GM12878 (cell line): ENCODE measurements at regions not wholly inside any gene's neighbourhood (a gene's known extent, or its start where the extent isn't known, plus 50 kb on each side); places are given as distances from the start of the nearest gene placed in this dataset.

Source experiments
- ATAC-seq: fragments of 200-7000 bp; cut with Tn5 transposase; 3 replicates; pipeline ENCODE4 v1.9.1; 2020; ENCODE audit warnings: mild to moderate bottlenecking, moderate library complexity
- BruUV-seq: library from RNA; stranded (reverse); fragments of 400-500 nt; replicated peaks from 2 replicates; lab custom pipeline; 2021; lab: Mats Ljungman, UMichigan
- CTCF ChIA-PET: fragments of 300-600 bp; sonication (Branson Sonifier 250); formaldehyde crosslinking; extraction: SDS; loops from one replicate; lab custom pipeline; 2021; ENCODE audit warnings: inconsistent platforms; lab: Yijun Ruan, JAX
- POLR2A ChIA-PET: fragments of 350-600 bp; formaldehyde crosslinking; extraction: SDS; loops from one replicate; lab custom pipeline; 2021; ENCODE audit warnings: inconsistent platforms; lab: Charles Lee
- RAD21 ChIA-PET: fragments of 300-600 bp; sonication (Branson Sonifier 250); formaldehyde crosslinking; loops from one replicate; lab custom pipeline; 2023; ENCODE audit warnings: antibody characterized with exemption; ENCODE audit not compliant: unreplicated experiment; lab: Charles Lee
- SMC1A ChIA-PET: fragments of 300-600 bp; sonication (Branson Sonifier 250); formaldehyde crosslinking; loops from one replicate; lab custom pipeline; 2023; ENCODE audit not compliant: unreplicated experiment, uncharacterized antibody; lab: Charles Lee
- DNase-seq: peaks from one replicate; pipeline ENCODE4 v3.0.0-alpha.2; 2011; ENCODE audit warnings: low read depth, low spot score
- FAIRE-seq: peaks from 3 replicates; lab custom pipeline; 2011; peaks lifted over from hg19 to GRCh38; lab: Jason Lieb, UNC
- H2AFZ ChIP-seq: 2 replicates; pipeline ENCODE4 v1.6.0; 2011; ENCODE audit warnings: low read depth, low read length, control low read depth; ENCODE audit not compliant: control insufficient read depth
- H3K27ac ChIP-seq: 2 replicates; pipeline ENCODE4 v1.5.1; 2011; ENCODE audit warnings: control low read depth; ENCODE audit not compliant: control insufficient read depth, insufficient read depth
- H3K27me3 ChIP-seq, 2 experiments: replicated peaks in 1 of 2; 2 replicates each; pipeline versions ENCODE4 v1.6.0 to v1.6.1; 2011; ENCODE audit warnings: low read length in 1 of 2; ENCODE audit not compliant: control insufficient read depth in 2 of 2, insufficient read depth in 2 of 2
- H3K36me3 ChIP-seq, 2 experiments: 2 replicates each; pipeline ENCODE4 v1.5.1; 2011; ENCODE audit warnings: low read length in 1 of 2; ENCODE audit not compliant: control insufficient read depth in 2 of 2, insufficient read depth in 2 of 2
- H3K4me1 ChIP-seq: 2 replicates; pipeline ENCODE4 v1.6.1; 2011; ENCODE audit warnings: mild to moderate bottlenecking, low read length, moderate library complexity, mixed read lengths; ENCODE audit not compliant: control insufficient read depth, insufficient read depth
- H3K4me2 ChIP-seq: 2 replicates; pipeline ENCODE4 v1.6.0; 2011; ENCODE audit warnings: control low read depth; ENCODE audit not compliant: control insufficient read depth, insufficient read depth
- H3K4me3 ChIP-seq: fragments of 200-600 bp; sonication (generic); 2 replicates; pipeline ENCODE4 v1.5.1; 2016
- H3K79me2 ChIP-seq: 2 replicates; pipeline ENCODE4 v1.6.0; 2011; ENCODE audit warnings: low read length; ENCODE audit not compliant: control insufficient read depth, insufficient read depth
- H3K9ac ChIP-seq: 2 replicates; pipeline ENCODE4 v1.8.0; 2011; ENCODE audit warnings: low read length, control low read depth, mixed read lengths; ENCODE audit not compliant: control insufficient read depth, insufficient read depth
- H3K9me3 ChIP-seq: replicated peaks from 3 replicates; pipeline ENCODE4 v1.5.1; 2011; ENCODE audit warnings: mild to moderate bottlenecking, low read length; ENCODE audit not compliant: control insufficient read depth, insufficient read depth
- H4K20me1 ChIP-seq: 2 replicates; pipeline ENCODE4 v1.6.0; 2011; ENCODE audit not compliant: control insufficient read depth, insufficient read depth
- FOXK2 ChIP-seq: fragments of 450-650 bp; IDR thresholded peaks from 2 replicates; pipeline ENCODE4 v1.6.1; 2017; ENCODE audit warnings: mild to moderate bottlenecking, moderate library complexity
- PAX8 ChIP-seq: fragments of 450-650 bp; IDR thresholded peaks from 2 replicates; pipeline ENCODE4 v1.6.1; 2017; ENCODE audit warnings: mild to moderate bottlenecking, moderate library complexity
- RELB ChIP-seq: fragments of 450-650 bp; IDR thresholded peaks from 2 replicates; pipeline ENCODE4 v1.6.1; 2017; ENCODE audit warnings: low read depth, mild to moderate bottlenecking, moderate library complexity
- SMAD5 ChIP-seq: IDR thresholded peaks from 2 replicates; pipeline ENCODE4 v1.6.1; 2016; ENCODE audit warnings: antibody characterized with exemption, low read depth
- SREBF1 ChIP-seq: IDR thresholded peaks from 2 replicates; pipeline ENCODE4 v1.6.1; 2012; ENCODE audit warnings: mild to moderate bottlenecking, low read length
- SRF ChIP-seq, 2 experiments: IDR thresholded peaks; 2 replicates each; pipeline ENCODE4 v1.6.1; 2011; ENCODE audit warnings: low read depth in 2 of 2, low read length in 2 of 2, mild to moderate bottlenecking in 1 of 2, moderate library complexity in 1 of 2
- WRNIP1 ChIP-seq: IDR thresholded peaks from 2 replicates; pipeline ENCODE4 v1.6.1; 2011; ENCODE audit warnings: low read depth, low read length, improper control_type of control experiment, borderline replicate concordance
- WGBS: methylation state at CpG from one replicate; pipeline ENCODE4 v1.1.6; 2016; ENCODE audit warnings: low lambda C conversion rate; ENCODE audit not compliant: insufficient replicate concordance, insufficient coverage; ENCODE audit errors: missing lambda C conversion rate; 5-methylcytosine and 5-hydroxymethylcytosine counted together
- in situ Hi-C: fragments of 300-500 bp; cut with MboI; formaldehyde crosslinking; loops from 9 replicates; pipeline ENCODE4 v1.14.3; 2018; ENCODE audit warnings: mixed read lengths
- intact Hi-C: fragments of 100-400 bp; cut with micrococcal nuclease; formaldehyde crosslinking; loops from one replicate; pipeline ENCODE4 v1.14.2; 2022; ENCODE audit not compliant: unreplicated experiment
- TF ChIP-seq, protein P1 (sequence below): fragments of 450-650 bp; IDR thresholded peaks from 2 replicates; pipeline ENCODE4 v1.6.1; 2016; ENCODE audit warnings: mild to moderate bottlenecking, moderate library complexity, borderline replicate concordance

- TF ChIP-seq RELB (no peak), FOXK2 (no peak), WRNIP1 (no peak), SREBF1 (no peak), SRF (IDR thresholded peaks at IDR 0.05; ENCODE audit: low read depth in 2 of 2, low read length in 2 of 2) (no peak)
These were observed 429.4 kb upstream of the PROK2 start (continued) for GRCh38 chr3:72214066-72214951.

DNA sequence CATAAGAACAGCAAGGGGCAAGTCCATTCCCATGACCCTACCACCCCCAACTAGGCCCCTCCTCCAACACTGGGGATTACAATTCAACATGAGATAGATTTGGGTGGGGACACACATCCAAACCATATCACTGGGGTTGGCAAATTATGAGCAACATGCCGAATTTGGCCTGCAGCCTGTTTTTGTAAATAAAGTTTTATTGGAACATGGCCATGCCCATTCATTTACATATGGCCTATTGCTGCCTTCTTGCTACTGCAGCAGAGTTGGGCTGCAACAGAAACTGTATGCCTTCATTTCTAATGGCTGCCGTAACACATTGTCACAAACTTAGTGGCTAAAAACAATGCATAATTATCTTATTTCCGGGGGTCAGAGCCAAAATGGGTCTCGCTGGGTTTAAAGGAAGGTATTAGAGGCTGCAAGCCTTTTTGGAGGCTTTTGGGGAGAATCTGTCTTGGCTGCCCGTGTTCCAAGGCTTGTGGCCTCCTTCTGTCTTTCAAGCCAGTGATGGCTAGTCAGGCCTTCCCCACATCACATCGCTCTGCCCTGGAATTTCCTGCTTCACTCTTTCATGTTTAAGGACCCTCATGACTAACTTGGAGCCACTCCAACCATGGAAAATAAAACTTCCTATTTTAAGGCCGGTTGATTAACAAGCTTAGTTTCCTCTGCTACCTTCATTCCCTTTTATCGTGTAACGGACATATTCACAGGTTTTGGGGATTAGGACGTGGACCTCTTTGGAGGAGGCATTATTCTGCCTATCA lies 428.5 kb upstream of the PROK2 start:
- no peak for TF ChIP-seq PAX8
- TF ChIP-seq, protein P1, sequence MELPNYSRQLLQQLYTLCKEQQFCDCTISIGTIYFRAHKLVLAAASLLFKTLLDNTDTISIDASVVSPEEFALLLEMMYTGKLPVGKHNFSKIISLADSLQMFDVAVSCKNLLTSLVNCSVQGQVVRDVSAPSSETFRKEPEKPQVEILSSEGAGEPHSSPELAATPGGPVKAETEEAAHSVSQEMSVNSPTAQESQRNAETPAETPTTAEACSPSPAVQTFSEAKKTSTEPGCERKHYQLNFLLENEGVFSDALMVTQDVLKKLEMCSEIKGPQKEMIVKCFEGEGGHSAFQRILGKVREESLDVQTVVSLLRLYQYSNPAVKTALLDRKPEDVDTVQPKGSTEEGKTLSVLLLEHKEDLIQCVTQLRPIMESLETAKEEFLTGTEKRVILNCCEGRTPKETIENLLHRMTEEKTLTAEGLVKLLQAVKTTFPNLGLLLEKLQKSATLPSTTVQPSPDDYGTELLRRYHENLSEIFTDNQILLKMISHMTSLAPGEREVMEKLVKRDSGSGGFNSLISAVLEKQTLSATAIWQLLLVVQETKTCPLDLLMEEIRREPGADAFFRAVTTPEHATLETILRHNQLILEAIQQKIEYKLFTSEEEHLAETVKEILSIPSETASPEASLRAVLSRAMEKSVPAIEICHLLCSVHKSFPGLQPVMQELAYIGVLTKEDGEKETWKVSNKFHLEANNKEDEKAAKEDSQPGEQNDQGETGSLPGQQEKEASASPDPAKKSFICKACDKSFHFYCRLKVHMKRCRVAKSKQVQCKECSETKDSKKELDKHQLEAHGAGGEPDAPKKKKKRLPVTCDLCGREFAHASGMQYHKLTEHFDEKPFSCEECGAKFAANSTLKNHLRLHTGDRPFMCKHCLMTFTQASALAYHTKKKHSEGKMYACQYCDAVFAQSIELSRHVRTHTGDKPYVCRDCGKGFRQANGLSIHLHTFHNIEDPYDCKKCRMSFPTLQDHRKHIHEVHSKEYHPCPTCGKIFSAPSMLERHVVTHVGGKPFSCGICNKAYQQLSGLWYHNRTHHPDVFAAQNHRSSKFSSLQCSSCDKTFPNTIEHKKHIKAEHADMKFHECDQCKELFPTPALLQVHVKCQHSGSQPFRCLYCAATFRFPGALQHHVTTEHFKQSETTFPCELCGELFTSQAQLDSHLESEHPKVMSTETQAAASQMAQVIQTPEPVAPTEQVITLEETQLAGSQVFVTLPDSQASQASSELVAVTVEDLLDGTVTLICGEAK = peak; percentile 54
- no peak for TF ChIP-seq SMAD5
- DNase-seq (no peak), ATAC-seq (no peak), FAIRE-seq (no peak)
- Histone ChIP-seq H3K9me3 (no peaks in the 10 kb centered on the region; the same call in 2 of the 3 replicates), H3K4me1 (no peaks in the 10 kb centered on the region), H3K9ac (no peak overlapping the region), H3K27me3 (no peaks in the 10 kb centered on the region), H3K4me2 (no peak overlapping the region), H3K36me3 (no peaks in the 10 kb centered on the region), H3K79me2 (no peaks in the 10 kb centered on the region), H3K4me3 (no peak overlapping the region), H3K27ac (no peak overlapping the region), H4K20me1 (no peaks in the 10 kb centered on the region), H2AFZ (no peak overlapping the region)
- SMC1A ChIA-PET = no interaction called here
- WGBS = 54% methylated on average over 10 of the region's 10 CpGs
- BruUV-seq = no TSS peak
- intact Hi-C loops = no loop called here
- in situ Hi-C loops = no loop called here
- POLR2A ChIA-PET = no interaction called here
- CTCF ChIA-PET = interaction anchor here (1.2 kb wide), 1 partner anchor 452 kb away, joined by 3 read pairs; no protein-coding TSS in a partner anchor
- RAD21 ChIA-PET = no interaction called here
